ENCODE measurements at regions not wholly inside any gene's neighbourhood (a gene's known extent, or its start where the extent isn't known, plus 50 kb on each side); places are given as distances from the start of the nearest gene placed in this dataset.

GRCh38 chr4:34724491-34724890 is 1519.8 kb downstream of the ARAP2 start:
- no peak for DNase-seq

DNA sequence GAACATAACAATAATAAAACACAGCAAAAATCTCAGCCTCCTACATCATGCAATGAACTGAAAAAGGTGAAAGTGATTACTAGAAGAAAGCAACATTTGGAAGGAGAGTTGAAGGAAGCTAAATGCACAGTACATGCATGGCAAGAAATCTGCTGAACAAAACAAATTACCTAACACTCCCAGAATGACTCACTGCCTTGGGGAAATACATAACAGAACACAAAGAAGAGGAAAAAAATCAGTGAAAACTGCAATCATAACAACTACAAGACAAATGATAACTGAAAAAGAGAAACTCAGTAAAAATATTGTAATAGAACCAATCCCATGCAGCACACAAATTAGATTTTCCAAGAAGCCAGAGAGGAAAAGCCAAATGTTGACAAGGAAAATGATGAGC is 1513.2 kb downstream of the ARAP2 start:
- no peak for DNase-seq

DNA sequence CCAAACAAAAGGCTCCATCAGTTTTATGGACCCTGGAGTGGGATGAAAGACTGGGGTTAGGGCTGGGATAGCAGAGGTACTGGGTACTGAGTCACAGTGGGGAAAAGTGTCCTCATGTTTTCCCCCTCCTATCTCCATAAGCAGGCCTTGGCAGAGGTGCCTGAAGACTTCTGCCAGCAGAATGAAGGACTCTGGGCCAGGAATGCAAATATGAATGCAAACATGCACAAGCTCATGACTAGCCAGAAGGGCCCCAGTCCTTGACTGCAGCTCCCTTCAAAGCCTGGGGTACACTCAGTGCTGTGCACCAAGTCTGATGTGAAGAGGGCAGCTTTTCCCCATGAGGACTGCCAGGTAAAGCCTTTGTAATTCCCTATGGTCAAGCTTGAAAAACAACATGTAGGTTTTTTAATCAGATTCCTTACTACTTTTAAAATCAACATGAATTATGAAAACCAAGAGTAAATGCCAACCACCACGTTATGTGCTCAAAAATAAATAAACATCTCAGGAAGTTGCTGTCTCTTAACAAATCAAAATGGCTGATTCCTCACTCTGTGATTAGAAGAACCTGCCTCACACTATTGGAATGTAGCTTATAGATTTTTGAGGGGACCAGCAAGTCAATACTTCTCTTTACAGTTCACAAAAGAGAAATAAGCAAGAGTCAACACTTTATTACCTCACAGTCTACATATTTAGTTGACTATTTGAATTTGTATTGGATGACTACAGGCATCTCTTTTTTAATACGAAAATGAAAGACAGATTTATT is 1512.0 kb downstream of the ARAP2 start:
- no peak for DNase-seq

DNA sequence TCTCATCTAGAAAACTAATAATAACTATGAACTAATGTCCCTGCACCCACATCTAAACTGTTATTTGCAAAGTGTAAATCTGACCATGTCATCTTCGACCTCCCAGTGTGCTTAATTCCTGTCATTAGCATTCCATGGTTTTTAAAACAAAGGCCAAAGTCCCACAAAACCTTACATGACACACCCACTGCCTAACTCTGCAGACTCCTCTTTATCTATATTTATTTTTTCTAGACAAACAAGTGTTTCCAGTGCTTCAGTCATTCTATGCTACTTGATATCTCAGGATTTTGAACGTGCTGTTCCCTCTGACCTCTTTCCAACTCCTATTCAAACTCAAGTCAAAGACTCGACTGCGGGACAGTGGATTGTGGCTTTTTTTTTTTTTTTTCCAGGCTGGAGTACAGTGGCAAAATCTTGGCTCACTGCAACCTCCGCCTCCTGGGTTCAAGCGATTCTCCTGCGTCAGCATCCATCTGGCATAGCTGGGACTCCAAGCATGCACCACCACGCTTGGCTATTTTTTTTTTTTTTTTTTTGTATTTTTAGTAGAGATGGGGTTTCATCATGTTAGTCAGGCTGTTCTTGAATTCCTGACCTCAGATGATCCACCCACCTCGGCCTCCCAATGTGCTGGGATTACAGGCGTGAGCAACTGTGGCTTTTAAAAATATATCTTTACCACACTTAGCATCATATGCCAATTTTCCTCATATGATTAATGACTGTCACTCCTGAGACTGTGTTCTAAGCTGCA is 1511.0 kb downstream of the ARAP2 start:
- DNase-seq = no peak

DNA sequence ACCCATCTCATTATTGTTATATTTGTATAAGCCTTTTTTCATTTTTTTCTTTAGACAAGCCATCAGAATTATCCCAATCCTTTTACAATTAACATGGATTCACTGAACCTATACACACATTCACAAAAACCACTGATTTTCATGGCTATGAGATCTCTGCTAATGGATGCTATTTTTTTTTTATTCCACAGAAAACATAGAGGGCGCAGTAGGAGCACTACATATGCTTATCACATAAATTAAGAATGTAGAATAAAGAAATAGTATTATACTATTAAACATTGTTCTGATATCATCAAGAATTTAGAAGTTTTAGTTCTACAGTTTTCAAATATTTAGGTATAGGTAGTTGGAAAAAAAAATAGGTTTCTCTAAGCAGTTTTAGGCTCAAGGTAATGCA is 1477.4 kb downstream of the ARAP2 start:
- DNase-seq = no peak

DNA sequence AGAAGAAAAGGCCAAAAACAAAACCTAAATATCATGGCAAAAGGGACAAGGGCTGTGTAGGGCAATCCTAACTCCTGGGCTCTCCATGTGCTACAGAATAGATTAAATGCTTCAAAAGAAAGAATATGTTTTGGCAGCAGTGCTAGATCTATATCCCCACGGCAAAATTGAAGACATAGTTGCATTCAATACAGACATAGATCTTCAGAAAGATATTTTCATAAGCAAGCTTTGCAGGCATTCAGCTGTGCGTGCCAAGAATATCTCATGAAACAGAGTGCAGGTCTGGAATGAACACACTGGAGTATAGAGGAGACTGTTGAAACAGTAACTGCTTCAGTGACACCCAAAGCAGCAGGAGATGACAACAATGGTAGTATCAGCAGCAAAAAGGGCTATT is 1476.9 kb downstream of the ARAP2 start:
- no peak for DNase-seq

DNA sequence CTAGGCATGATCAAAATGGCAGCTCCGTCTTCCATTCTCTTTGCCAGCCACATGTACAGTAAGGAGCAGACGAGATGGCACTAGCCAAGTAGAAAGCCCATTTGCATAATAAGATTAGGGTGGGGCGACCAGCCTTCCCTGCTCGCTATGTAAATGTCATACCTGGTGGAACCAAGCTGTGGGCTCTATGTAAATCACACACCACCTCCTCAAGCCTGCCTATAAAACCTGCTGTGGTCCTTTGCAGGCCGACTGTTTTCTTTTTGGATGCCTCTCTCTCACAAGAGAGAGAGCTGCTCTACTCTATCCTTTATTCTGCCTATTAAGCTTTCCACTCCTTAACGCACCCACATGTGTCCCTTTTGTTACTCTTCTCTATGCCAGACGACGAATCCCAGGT is 1472.7 kb downstream of the ARAP2 start:
- DNase-seq = no peak

DNA sequence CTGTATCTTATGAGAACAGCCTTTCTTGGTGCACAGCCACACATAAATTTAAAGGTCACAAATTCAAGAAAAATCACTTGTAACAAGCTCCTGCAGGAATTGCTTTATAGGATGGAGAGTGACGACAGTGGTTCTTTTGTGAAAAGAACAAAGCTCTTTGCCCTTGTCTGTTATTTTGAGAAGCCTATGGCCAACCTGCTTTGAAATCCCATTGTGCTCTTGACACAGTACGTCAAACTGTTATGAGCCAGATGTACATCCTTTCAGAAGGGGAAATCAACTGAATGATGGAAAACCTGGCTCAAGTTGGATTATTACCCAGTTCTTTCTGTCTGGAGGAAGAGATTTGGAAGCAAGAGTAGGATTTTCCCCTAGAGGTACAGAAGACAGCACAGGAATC is 1454.2 kb downstream of the ARAP2 start:
- no peak for DNase-seq

DNA sequence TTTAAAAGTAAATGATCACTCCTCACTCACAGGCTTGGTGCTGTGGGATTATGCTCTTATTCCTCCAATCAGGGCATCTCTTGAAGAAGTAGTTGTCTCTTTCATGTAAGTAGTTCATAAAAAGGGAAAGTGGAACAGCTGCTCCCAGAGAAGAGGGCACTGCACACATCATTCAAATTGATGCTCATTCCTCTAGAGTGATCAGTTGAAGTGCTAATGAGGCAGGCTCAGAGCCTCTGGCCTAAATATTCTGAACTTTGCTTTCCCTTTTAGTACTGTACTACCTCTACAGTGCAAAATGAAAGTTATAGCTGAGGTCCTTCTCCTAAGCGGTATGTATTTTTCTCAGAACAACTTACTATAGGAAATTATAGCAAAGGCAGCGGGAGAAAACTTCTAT is 1453.1 kb downstream of the ARAP2 start:
- DNase-seq = no peak

DNA sequence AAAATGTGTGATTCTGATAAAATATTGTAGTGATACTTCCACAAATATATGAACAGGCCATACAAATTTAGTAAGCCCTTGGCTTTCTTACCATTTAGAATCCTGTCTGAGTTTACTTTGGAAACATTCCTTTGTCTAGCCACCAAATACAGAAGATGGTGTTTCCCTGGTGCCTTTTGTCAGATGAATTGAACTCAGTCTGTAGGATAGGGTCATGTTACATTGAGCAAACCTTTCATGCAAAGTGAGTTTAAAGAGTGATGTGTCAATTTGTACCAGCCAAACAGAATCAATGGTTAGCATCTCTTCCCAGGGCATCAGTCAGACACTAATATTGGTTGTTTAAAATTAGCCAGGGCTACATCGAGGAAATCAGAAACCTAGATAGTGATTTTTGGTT is 1443.4 kb downstream of the ARAP2 start:
- DNase-seq = no peak

DNA sequence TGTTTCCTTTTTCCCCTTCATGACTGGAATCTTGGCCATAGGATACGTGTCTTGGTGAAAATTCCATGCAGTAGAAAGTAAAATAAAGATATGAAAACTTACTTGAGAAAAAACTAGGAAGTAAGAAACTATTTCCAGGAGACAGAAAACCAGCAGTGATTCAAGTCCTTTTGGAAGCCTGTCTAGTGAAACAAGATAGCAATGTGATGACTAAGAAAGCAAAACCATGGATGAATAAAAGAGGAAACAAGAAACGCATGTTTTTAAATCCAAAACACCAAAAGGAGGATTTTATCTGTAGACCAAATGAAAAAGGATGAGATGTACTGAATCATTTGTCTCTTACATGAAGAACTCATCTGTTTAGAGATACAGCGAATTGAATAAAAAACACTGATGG is 1430.0 kb downstream of the ARAP2 start:
- no peak for DNase-seq

- DNase-seq = no peak
These were observed 1419.8 kb downstream of the ARAP2 start for GRCh38 chr4:34824515-34824914.

DNA sequence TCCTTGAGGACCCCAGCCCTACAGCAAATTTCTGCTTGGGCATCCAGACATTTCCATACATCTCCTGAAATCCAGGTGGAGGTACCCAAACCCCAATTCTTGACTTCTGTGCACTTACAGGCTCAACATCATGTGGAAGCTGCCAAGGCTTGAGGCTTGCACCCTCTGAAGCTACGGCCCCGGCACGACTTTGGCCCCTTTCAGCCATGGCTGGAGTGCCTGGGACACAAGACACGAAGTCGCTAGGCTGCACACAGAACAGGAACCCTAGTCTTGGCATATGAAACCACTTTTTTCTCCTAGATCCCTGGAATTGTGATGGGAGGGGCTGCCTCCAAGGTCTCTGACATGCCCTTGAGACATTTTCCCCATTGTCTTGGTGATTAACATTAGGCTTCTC is 1417.7 kb downstream of the ARAP2 start:
- no peak for DNase-seq

GRCh38 chr4:34845926-34846325 is 1398.4 kb downstream of the ARAP2 start:
- DNase-seq = no peak

DNA sequence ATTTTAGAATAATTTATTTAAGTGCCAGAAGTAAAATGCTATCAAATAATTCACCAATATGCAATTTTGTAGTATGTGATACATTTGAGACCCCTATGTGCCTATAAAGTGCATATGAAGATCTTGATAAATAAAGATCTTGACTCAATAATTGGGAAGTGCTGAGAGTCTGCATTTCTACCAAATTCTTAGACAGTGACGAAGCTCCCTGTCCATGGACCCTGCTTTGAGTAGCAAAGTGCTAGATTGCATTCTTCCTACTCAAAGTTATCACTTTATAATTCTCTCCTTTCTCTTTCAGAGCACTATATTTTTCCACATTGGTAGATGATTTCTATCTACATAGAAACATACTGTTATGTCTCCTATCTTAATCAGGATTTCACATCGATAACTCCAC is 1393.9 kb downstream of the ARAP2 start:
- no peak for DNase-seq

GRCh38 chr4:34850968-34851367 is 1393.3 kb downstream of the ARAP2 start:
- DNase-seq = no peak

GRCh38 chr4:34851411-34851810 is 1392.9 kb downstream of the ARAP2 start:
- no peak for DNase-seq

GRCh38 chr4:34854451-34854850 is 1389.9 kb downstream of the ARAP2 start:
- DNase-seq = no peak

DNA sequence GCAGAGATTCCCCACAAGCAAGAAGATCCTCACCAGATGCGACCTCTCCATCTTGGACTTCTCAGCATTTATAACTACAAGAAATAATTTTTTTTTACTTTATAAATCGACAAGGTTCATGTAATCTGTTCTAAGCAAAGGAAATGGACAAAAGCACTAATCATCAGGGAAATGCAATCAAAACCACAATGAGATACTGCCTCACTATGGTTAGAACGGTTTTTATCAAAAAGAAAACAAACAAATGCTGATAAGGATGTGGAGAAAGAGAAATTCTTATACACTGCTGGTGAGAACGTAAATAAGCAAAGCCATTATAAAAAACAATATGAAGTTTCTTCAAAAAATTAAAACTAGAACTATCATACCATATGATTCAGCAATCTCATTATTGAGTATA is 1382.6 kb downstream of the ARAP2 start:
- DNase-seq = no peak

DNA sequence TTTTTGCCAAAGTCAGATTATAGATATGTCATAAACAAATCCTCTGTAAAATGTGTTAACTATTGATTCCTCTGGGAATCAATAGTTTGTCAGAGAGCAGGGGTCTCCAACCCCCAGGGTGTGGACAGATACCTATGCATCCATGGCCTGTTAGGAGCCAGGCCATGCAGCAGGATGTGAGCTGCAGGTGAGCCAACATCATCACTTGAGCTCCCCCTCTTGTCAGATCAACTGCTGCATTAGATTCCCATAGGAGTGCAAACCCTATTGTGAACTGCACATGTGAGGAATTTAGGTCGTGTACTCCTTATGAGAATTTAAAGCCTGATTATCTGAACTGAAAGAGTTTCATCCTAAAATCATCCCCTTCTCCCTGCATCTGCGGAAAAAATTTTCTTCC is 1365.4 kb downstream of the ARAP2 start:
- DNase-seq = no peak

DNA sequence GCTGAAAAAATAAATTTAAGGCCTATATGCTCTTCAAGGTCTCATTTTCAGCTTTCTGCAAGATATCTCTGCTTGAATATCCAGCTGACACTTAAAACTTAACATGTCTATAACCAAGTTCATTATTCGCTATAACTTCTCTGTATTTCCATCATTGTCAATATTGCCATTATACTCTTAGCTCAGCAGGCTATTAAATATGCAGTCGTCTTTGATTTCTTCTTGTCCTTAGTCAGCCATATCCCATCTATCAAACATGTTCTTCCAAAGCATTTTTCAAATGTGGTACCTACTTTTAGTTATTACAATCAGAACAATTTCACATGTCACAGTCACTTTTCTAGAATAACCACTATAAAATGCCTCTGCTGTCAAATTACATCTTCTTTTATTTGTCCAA is 1364.1 kb downstream of the ARAP2 start:
- DNase-seq = no peak

DNA sequence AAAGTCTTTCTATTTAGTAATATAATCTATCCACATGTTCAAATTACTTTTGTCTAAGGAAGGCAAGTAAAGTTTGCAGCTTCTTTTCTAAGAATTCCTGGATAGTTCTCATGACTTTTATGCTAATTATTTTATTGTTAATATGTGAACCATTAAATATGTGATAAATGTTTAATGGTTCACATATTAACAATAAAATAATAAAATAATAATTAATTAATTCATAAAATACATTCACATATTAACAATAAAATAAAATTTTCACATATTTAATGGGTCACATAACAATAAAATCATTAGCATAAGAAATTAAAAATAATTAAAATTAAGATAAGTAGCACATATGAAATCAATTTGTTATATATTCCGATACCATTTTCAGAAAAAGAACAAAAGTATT is 1352.4 kb downstream of the ARAP2 start:
- no peak for DNase-seq

GRCh38 chr4:34893382-34893781 is 1350.9 kb downstream of the ARAP2 start:
- no peak for DNase-seq

- DNase-seq = no peak
These were observed 1324.3 kb downstream of the ARAP2 start for GRCh38 chr4:34920032-34920431.

DNA sequence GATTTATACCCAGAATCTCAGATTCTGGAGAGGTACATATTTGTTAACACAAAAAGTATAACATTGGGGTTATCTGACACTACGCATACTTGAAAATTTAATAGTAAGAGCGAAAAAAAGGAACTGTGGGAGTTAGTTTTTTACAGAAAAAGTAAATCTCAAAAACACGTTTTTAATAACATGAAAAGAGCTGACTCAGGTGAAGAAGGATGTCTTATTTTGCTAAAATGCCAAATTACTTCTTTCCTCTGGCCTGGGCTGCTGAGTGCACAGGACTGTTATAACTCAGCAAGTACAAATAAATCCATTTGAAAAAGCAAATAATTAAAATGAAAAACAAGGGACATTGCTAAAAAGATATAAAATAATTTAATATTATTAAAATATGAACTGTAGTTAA is 1322.9 kb downstream of the ARAP2 start:
- DNase-seq = no peak

Data from activated CD4-positive, alpha-beta T cell treated with anti-CD3 and anti-CD28 coated beads, Interleukin-10, Interleukin-2, amounts not matched to agents 100 ng/mL and 50 ng/mL, durations not matched to agents 16 hours and 8 hours (primary cell).